ENCODE measurements at regions not wholly inside any gene's neighbourhood (a gene's known extent, or its start where the extent isn't known, plus 50 kb on each side); places are given as distances from the start of the nearest gene placed in this dataset.

DNA sequence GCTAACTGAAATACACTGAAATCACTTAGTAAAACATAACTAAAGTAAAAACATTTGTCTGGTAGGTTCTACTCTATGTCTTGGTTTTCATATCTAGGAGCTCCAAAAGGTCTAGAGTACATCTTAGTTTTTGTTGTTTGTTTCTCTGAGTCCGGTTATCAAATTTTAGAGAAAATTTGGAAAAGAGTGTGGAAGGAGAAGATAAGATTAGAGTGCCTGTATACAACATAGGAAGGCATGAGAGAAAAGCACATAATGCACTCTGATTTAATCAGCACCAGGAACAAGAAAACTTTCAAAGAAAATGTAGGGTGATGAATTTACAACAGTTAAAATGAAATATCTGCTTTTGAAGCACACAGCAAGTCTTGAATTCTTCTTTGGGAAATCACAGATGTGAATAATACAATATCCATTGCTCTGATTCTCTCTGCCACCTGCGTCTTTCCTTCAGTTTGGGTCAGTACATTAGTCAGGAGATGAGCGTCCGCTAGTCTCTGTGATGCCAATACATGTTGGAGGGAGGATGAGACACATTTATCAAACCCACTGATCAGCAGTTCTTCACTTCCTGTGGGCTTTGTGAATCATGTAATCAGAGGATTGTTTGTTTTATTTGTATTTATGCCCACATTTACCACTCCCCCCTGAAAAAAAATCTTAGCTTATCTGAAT lies 477.8 kb upstream of the GCFC2 start:
- Histone ChIP-seq H3K9ac (ENCODE audit: extremely low read depth, low read length, poor library complexity, severe bottlenecking) (no peak overlapping the region), H3K27ac (ENCODE audit: low read depth, low read length) (no peak overlapping the region), H3K4me1 (ENCODE audit: control insufficient read depth, insufficient read depth, low read length) (no peaks in the 10 kb centered on the region), H3K27me3 (ENCODE audit: control insufficient read depth, insufficient read depth, low read length, poor library complexity, severe bottlenecking) (no peaks in the 10 kb centered on the region), H3K4me3 (ENCODE audit: low read length) (no peak overlapping the region), H3K36me3 (ENCODE audit: control insufficient read depth, insufficient read depth, low read length) (no peaks in the 10 kb centered on the region), H3K9me3 (ENCODE audit: control insufficient read depth, low read length) (no peaks in the 10 kb centered on the region)
- H3K36me3 Mint-ChIP-seq (ENCODE audit: low read depth), result no peaks in the 10 kb centered on the region
- peaks cover 10% of the 10 kb centered on the region for H3K4me1 Mint-ChIP-seq
- WGBS, 2 experiments (ENCODE audit: insufficient coverage in 1 of 2, insufficient read length in 1 of 2), result 99% methylated on average over 4 of the region's 4 CpGs; no CpG with 5 or more reads in 1 of the 2 experiments
- H3K27me3 Mint-ChIP-seq (ENCODE audit: insufficient read depth), result no peaks in the 10 kb centered on the region
- TF ChIP-seq, protein P1, sequence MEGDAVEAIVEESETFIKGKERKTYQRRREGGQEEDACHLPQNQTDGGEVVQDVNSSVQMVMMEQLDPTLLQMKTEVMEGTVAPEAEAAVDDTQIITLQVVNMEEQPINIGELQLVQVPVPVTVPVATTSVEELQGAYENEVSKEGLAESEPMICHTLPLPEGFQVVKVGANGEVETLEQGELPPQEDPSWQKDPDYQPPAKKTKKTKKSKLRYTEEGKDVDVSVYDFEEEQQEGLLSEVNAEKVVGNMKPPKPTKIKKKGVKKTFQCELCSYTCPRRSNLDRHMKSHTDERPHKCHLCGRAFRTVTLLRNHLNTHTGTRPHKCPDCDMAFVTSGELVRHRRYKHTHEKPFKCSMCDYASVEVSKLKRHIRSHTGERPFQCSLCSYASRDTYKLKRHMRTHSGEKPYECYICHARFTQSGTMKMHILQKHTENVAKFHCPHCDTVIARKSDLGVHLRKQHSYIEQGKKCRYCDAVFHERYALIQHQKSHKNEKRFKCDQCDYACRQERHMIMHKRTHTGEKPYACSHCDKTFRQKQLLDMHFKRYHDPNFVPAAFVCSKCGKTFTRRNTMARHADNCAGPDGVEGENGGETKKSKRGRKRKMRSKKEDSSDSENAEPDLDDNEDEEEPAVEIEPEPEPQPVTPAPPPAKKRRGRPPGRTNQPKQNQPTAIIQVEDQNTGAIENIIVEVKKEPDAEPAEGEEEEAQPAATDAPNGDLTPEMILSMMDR (conservative IDR thresholded peaks at IDR 0.05), result no peak
- no peak overlapping the region for H3K27ac Mint-ChIP-seq
- no peak for DNase-seq
- H3K9me3 Mint-ChIP-seq, result no peaks in the 10 kb centered on the region
- no peak overlapping the region for H3K4me3 Mint-ChIP-seq

DNA sequence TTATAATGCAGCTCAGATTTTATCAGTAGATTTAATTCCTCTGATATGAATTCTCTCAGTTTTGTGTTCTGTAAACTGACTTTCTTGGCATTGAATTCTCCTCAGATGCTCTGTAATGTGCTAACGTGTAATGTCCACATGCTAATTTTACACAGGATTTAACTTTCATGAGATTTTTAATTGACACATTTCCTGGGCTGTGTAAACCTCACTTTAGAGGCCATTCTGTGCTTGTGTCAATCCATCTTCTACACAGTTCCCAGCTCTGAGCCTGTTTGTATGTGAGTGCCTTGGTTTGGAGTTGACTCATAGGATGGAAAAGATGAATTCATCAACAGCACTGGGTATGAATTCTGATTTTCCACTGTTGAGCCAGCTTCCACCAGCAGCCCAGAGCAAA lies 476.7 kb upstream of the GCFC2 start:
- H3K36me3 Mint-ChIP-seq (ENCODE audit: low read depth), result no peaks in the 10 kb centered on the region
- no peak overlapping the region for H3K9ac ChIP-seq (ENCODE audit: extremely low read depth, low read length, poor library complexity, severe bottlenecking)
- no peaks in the 10 kb centered on the region for H3K36me3 ChIP-seq (ENCODE audit: control insufficient read depth, insufficient read depth, low read length)
- no peaks in the 10 kb centered on the region for H3K9me3 ChIP-seq (ENCODE audit: control insufficient read depth, low read length)
- H3K4me1 ChIP-seq (ENCODE audit: control insufficient read depth, insufficient read depth, low read length), result no peaks in the 10 kb centered on the region
- DNase-seq, result no peak
- H3K4me1 Mint-ChIP-seq, result peaks cover 4% of the 10 kb centered on the region
- H3K27me3 ChIP-seq (ENCODE audit: control insufficient read depth, insufficient read depth, low read length, poor library complexity, severe bottlenecking), result no peaks in the 10 kb centered on the region
- no peak overlapping the region for H3K27ac Mint-ChIP-seq
- 88 to 93% methylated on average over 1 of the region's 1 CpG for WGBS, 2 experiments (ENCODE audit: insufficient coverage in 1 of 2, insufficient read length in 1 of 2)
- H3K27ac ChIP-seq (ENCODE audit: low read depth, low read length), result no peak overlapping the region
- no peaks in the 10 kb centered on the region for H3K27me3 Mint-ChIP-seq (ENCODE audit: insufficient read depth)
- H3K4me3 Mint-ChIP-seq, result no peak overlapping the region
- H3K4me3 ChIP-seq (ENCODE audit: low read length), result no peak overlapping the region
- H3K9me3 Mint-ChIP-seq, result no peaks in the 10 kb centered on the region
- TF ChIP-seq, protein P1 (conservative IDR thresholded peaks at IDR 0.05), result no peak

DNA sequence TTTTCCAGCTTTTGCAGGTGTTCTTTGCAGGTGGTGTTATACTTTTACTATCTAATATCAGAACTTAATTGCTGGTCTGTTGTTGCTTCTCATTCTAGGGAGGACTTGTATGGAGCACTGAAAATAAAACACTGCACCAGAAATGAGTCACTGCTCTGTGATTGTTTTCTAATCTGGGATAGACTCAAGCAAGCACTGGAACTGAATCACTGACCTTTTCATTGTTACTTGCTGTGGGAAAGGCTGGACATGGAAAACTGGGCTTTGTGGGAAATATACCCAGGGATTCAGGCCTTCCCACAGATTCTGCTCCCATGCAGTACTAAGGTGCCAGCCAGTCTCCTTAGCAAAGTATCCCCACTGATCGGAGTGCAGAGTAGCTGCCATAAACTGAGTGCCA lies 470.0 kb upstream of the GCFC2 start:
- Mint-ChIP-seq H3K27ac (no peak overlapping the region), H3K27me3 (ENCODE audit: insufficient read depth) (no peaks in the 10 kb centered on the region), H3K36me3 (ENCODE audit: low read depth) (no peaks in the 10 kb centered on the region), H3K9me3 (peaks cover 31% of the 10 kb centered on the region), H3K4me1 (no peaks in the 10 kb centered on the region), H3K4me3 (no peak overlapping the region)
- WGBS, 2 experiments (ENCODE audit: insufficient coverage in 1 of 2, insufficient read length in 1 of 2), result 88 to 100% methylated on average over 1 of the region's 1 CpG
- Histone ChIP-seq H3K27ac (ENCODE audit: low read depth, low read length) (no peak overlapping the region), H3K9me3 (ENCODE audit: control insufficient read depth, low read length) (peaks cover 5% of the 10 kb centered on the region), H3K4me1 (ENCODE audit: control insufficient read depth, insufficient read depth, low read length) (no peaks in the 10 kb centered on the region), H3K9ac (ENCODE audit: extremely low read depth, low read length, poor library complexity, severe bottlenecking) (no peak overlapping the region), H3K4me3 (ENCODE audit: low read length) (no peak overlapping the region), H3K27me3 (ENCODE audit: control insufficient read depth, insufficient read depth, low read length, poor library complexity, severe bottlenecking) (no peaks in the 10 kb centered on the region), H3K36me3 (ENCODE audit: control insufficient read depth, insufficient read depth, low read length) (no peaks in the 10 kb centered on the region)
- no peak for DNase-seq
- TF ChIP-seq, protein P1 (conservative IDR thresholded peaks at IDR 0.05), result no peak
